ENCODE measurements at regions not wholly inside any gene's neighbourhood (a gene's known extent, or its start where the extent isn't known, plus 50 kb on each side); places are given as distances from the start of the nearest gene placed in this dataset.
"Not testable (repeated sequence)": the region's sequence is repeated elsewhere in the genome, so short reads cannot be mapped to it uniquely, and the experiment has no call there.

- not testable (repeated sequence) for H3K27ac ChIP-seq (ENCODE audit: insufficient read length, low read depth, low read length); H2BK120ac ChIP-seq (ENCODE audit: low read depth, low read length, poor library complexity, severe bottlenecking); H3K36me3 Mint-ChIP-seq (ENCODE audit: insufficient read depth in 1 of 3, low read depth in 3 of 3); H2AFZ ChIP-seq (ENCODE audit: low read length); H4K91ac ChIP-seq (ENCODE audit: insufficient read length, low read depth, low read length); H3K4me1 ChIP-seq (ENCODE audit: insufficient read depth, low read length); H3K9ac ChIP-seq (ENCODE audit: extremely low read depth, insufficient read length, low read length); H3K14ac ChIP-seq (ENCODE audit: insufficient read depth, low read length); H2BK5ac ChIP-seq (ENCODE audit: insufficient read length, low read length); H2AK5ac ChIP-seq (ENCODE audit: insufficient read length, low read length); H3K4ac ChIP-seq (ENCODE audit: low read depth, low read length); H2BK15ac ChIP-seq (ENCODE audit: low read depth, low read length); H3K9me3 ChIP-seq (ENCODE audit: control insufficient read depth, low read depth, low read length); H4K20me1 ChIP-seq (ENCODE audit: control insufficient read depth, insufficient read depth, insufficient read length); H3K4me1 Mint-ChIP-seq; H3K79me2 ChIP-seq (ENCODE audit: insufficient read depth, low read length); H3K27ac Mint-ChIP-seq; H3K27me3 ChIP-seq (ENCODE audit: insufficient read depth, low read length); H4K8ac ChIP-seq (replicated peaks; ENCODE audit: insufficient read length, low read depth, low read length); H3K79me1 ChIP-seq (ENCODE audit: insufficient read depth, low read depth, low read length, poor library complexity, severe bottlenecking); H3K4me3 Mint-ChIP-seq; H4K5ac ChIP-seq (ENCODE audit: insufficient read length, low read depth, low read length); H2BK20ac ChIP-seq (ENCODE audit: low read depth, low read length, poor library complexity, severe bottlenecking); H3K9me3 Mint-ChIP-seq; H2BK12ac ChIP-seq (ENCODE audit: insufficient read length, low read depth, low read length); H3K27me3 Mint-ChIP-seq (ENCODE audit: low read depth); H3T11ph ChIP-seq (ENCODE audit: low read length); DNase-seq; H3K4me2 ChIP-seq (ENCODE audit: insufficient read depth, insufficient read length, low read length); H3K18ac ChIP-seq (ENCODE audit: insufficient read length, low read depth, low read length); H3K23me2 ChIP-seq (ENCODE audit: insufficient read length, low read depth, low read length, poor library complexity, severe bottlenecking); H3K23ac ChIP-seq (ENCODE audit: insufficient read length, low read depth, low read length); H3K56ac ChIP-seq (ENCODE audit: insufficient read length, low read depth, low read length)
- no CpG with 5 or more reads among the region's 13 CpGs for WGBS (ENCODE audit: extremely low coverage, insufficient read length, low lambda C conversion rate)
Observed at GRCh38 chr7:150028344-150029012, 154.7 kb downstream of the ATP6V0E2 start.

GRCh38 chr7:150029013-150029389, 155.2 kb downstream of the ATP6V0E2 start:
- H4K91ac ChIP-seq (ENCODE audit: insufficient read length, low read depth, low read length); H3K4me1 ChIP-seq (ENCODE audit: insufficient read depth, low read length); H3K4me3 Mint-ChIP-seq; H4K20me1 ChIP-seq (ENCODE audit: control insufficient read depth, insufficient read depth, insufficient read length); H3K56ac ChIP-seq (ENCODE audit: insufficient read length, low read depth, low read length); H3K27ac Mint-ChIP-seq; H2BK12ac ChIP-seq (ENCODE audit: insufficient read length, low read depth, low read length); H4K5ac ChIP-seq (ENCODE audit: insufficient read length, low read depth, low read length); H4K8ac ChIP-seq (replicated peaks; ENCODE audit: insufficient read length, low read depth, low read length); H2BK120ac ChIP-seq (ENCODE audit: low read depth, low read length, poor library complexity, severe bottlenecking); H3K23ac ChIP-seq (ENCODE audit: insufficient read length, low read depth, low read length); H3K27me3 Mint-ChIP-seq (ENCODE audit: low read depth); H3K27me3 ChIP-seq (ENCODE audit: insufficient read depth, low read length); H2BK15ac ChIP-seq (ENCODE audit: low read depth, low read length); DNase-seq; H3K9me3 ChIP-seq (ENCODE audit: control insufficient read depth, low read depth, low read length); H2BK5ac ChIP-seq (ENCODE audit: insufficient read length, low read length); H3T11ph ChIP-seq (ENCODE audit: low read length); H3K14ac ChIP-seq (ENCODE audit: insufficient read depth, low read length); H3K4me2 ChIP-seq (ENCODE audit: insufficient read depth, insufficient read length, low read length); H3K9me3 Mint-ChIP-seq; H3K23me2 ChIP-seq (ENCODE audit: insufficient read length, low read depth, low read length, poor library complexity, severe bottlenecking); H3K9ac ChIP-seq (ENCODE audit: extremely low read depth, insufficient read length, low read length); H3K36me3 Mint-ChIP-seq (ENCODE audit: insufficient read depth in 1 of 3, low read depth in 3 of 3); H2BK20ac ChIP-seq (ENCODE audit: low read depth, low read length, poor library complexity, severe bottlenecking); H3K79me2 ChIP-seq (ENCODE audit: insufficient read depth, low read length); H3K27ac ChIP-seq (ENCODE audit: insufficient read length, low read depth, low read length); H2AFZ ChIP-seq (ENCODE audit: low read length); H2AK5ac ChIP-seq (ENCODE audit: insufficient read length, low read length); H3K4me1 Mint-ChIP-seq; H3K18ac ChIP-seq (ENCODE audit: insufficient read length, low read depth, low read length); H3K4ac ChIP-seq (ENCODE audit: low read depth, low read length); H3K79me1 ChIP-seq (ENCODE audit: insufficient read depth, low read depth, low read length, poor library complexity, severe bottlenecking): not testable (repeated sequence)
- no CpG with 5 or more reads among the region's 6 CpGs for WGBS (ENCODE audit: extremely low coverage, insufficient read length, low lambda C conversion rate)
